HG03064 (cell line): ENCODE measurements at regions not wholly inside any gene's neighbourhood (a gene's known extent, or its start where the extent isn't known, plus 50 kb on each side); places are given as distances from the start of the nearest gene placed in this dataset.
"Not testable (repeated sequence)": the region's sequence is repeated elsewhere in the genome, so short reads cannot be mapped to it uniquely, and the experiment has no call there.

ENCODE experiments used
- ATAC-seq: cut with Tn5 transposase; IDR thresholded peaks from one replicate; pipeline ENCODE4 v1.9.1; 2021; ENCODE audit warnings: low read depth; ENCODE audit not compliant: unreplicated experiment

DNA sequence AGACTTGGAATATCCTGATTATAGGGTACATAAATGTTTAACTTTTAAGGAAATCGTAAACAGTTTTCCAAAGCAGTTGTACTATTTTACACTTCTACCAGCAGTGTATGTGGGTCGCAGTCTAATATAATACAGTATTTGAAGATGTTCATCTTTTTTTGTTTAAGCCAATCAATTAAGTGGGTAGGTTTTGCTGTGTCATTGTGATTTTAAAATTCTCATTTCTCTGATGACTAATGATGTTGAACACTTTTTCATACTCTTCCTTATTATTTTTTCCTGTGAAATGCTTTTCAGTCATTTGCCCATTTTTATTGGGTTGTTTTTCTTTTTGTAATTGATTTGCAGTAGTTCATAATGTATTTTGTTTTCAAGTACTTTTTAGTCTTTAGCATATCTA is 2689.7 kb downstream of the PCDH9 start:
- no peak for ATAC-seq

GRCh38 chr13:64538711-64539110 is 2691.4 kb downstream of the PCDH9 start:
- no peak for ATAC-seq

GRCh38 chr13:64534302-64534701 is 2695.8 kb downstream of the PCDH9 start:
- ATAC-seq, result no peak

GRCh38 chr13:64531400-64531799 is 2698.7 kb downstream of the PCDH9 start:
- no peak for ATAC-seq

- ATAC-seq, result no peak
These were observed 2700.2 kb downstream of the PCDH9 start for GRCh38 chr13:64529874-64530485.

DNA sequence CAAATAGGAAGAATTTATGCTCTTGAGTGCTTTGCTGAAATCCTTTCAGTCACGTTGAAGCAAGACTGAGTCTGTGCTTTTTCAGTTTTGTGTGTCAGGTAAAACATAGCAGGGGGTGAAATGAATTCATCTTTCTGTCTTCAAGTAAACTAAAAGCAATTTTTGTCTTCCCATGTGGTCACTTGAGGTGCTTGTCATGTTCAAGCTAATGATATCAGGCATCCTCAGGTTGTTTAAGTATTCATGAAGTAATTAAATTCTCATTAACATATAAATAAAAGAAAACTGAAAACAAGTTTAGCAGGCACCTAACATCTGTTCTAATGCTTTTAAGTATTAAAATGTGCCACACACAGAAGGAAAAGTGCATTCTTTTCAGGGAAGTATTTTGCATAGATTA is 2701.3 kb downstream of the PCDH9 start:
- no peak for ATAC-seq

DNA sequence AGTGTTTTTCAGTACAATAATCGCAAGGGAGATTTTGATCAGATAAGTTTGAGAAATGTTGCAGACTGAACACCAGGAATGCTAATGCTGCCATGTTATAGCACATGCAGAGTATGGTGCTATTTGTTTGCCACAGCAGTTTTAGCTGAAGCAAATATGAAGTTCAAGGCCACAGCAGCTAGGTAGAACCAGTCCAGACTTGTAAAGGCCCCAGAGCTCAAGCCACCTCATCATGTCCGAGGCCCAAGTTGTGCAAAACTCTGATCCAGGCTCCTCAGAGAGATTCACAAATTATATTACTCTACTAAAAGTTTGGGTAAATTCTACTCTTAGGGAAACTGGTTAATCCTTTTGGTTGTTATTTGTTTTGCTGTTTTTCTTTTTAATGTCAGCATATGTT is 2702.6 kb downstream of the PCDH9 start:
- ATAC-seq, result no peak

- ATAC-seq, result no peak
These were observed 2704.4 kb downstream of the PCDH9 start for GRCh38 chr13:64525687-64526086.

GRCh38 chr13:64510747-64511146 is 2719.4 kb downstream of the PCDH9 start:
- ATAC-seq, result no peak

DNA sequence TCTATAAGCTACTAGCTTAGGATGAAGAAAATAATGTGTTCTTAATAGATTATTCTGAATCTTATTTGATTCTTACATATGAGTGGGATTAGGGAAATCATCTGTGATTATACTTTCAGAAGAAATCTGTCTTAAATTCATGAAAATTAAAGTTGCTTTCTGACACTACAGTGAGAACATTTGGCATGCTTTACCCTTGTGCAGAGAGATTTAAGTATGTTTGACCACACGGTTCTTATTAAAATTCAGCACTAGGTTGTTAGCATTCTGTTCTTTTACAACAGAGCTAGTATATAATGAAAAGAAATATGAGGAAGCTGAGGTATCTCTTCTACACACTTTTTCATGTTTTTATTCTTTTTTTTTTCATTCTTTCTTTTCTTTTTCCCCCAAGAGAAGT is 2723.9 kb downstream of the PCDH9 start:
- ATAC-seq, result no peak

DNA sequence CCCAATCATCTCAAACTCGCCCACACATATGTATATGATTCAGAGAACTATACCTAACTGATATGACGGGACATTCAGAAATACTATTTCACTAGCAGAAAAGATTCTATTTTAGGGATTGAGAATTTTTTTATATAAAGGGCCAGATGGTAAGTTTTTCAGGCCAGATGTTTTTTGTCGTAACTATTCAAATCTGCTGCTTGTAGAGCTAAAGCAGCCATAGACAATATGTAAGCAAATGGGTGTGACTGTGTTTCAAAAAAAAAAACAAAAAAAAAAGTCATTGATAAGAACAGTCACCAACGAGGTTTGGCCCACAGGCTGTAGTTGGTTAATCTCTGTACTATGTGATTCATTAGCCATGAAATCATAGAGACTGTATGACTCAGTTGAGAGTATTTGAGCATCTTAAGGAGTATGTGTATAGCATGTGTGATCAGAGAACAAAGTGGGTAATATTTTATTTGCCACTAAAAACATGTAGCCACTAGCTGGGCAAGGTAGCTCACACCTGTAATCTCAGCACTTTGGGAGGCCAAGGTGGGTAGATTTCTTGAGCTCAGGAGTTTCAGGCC is 2724.7 kb downstream of the PCDH9 start:
- no peak for ATAC-seq

- no peak for ATAC-seq
These were observed 2741.4 kb downstream of the PCDH9 start for GRCh38 chr13:64488731-64489130.

GRCh38 chr13:64482373-64482772 is 2747.8 kb downstream of the PCDH9 start:
- ATAC-seq, result no peak

DNA sequence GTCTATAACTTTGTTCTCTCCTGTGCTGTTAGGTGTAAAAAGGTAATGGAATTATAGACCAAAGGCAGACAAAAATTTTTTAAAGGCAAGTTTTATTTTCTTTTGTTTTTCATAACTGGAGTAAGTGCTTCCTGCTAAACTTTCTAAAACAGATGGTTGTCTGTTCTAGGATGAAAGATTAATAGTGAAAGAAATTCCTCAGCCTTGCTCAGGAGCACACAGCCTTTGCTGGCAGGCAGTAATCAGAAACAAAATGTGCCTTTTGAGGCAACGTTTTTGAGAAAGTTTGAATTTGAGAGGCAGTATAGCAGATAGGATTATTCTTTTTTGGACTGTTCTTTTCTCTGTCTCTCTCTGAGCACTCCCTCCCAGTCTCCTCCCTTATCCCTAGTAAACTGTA is 2749.5 kb downstream of the PCDH9 start:
- ATAC-seq, result no peak

DNA sequence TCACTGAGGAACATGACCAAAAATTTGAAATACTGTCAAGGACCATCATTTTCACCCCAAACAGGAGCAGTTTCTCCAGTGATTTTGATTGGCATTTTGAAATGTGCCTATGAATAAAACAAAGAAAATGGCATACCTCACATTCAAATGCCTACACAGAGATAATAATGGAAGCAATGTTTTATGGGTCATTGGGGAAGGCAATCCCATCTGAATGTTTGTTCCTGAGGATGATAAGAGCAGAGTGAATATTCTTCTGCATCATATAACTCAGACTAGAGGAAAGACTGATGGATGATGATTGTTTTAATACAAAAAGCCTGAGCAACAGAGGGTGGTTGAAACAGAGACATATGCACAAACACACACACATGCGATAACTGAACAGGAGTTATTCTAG is 2749.9 kb downstream of the PCDH9 start:
- no peak for ATAC-seq

DNA sequence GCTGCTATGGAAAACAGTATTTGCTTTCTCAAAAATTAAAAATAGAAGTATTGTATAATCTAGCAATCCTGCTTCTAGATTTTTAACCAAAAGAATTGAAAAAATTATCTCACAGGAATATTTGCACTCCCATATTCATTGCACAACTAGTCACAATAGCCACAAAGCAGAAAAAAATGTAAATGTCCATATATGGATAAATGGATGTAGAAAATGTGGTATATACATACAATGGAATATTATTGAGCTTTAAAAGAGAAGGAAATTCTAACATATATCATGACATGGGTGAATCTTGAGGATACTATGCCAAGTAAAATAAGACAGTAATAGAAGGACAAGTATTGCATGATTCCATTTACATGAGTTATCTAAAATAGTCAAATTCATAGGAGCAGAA is 2753.0 kb downstream of the PCDH9 start:
- no peak for ATAC-seq

DNA sequence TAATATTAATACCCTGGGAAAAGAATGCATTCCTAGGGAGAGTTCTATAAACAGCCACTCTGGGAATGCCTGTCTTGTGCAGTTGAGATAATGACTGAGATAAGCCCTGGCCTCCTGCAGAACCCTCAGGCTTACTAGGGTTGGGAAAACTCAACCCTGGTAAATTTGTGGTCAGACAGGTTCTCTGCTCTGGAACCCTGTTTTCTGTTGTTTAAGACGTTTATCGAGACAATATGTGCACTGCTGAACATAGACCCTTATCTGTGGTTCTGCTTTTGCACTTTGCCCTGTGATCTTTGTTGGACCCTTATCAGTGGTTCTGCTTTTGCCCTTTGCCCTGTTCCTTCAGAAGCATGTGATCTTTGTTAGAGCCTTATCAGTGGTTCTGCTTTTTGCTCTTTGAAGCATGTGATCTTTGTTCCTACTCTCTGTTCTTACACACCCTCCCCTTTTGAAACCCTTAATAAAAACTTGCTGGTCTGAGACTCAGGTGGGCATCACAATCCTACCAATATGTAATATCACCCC is 2754.0 kb downstream of the PCDH9 start:
- ATAC-seq, result not testable (repeated sequence)

GRCh38 chr13:64471916-64472315 is 2758.2 kb downstream of the PCDH9 start:
- ATAC-seq, result no peak

DNA sequence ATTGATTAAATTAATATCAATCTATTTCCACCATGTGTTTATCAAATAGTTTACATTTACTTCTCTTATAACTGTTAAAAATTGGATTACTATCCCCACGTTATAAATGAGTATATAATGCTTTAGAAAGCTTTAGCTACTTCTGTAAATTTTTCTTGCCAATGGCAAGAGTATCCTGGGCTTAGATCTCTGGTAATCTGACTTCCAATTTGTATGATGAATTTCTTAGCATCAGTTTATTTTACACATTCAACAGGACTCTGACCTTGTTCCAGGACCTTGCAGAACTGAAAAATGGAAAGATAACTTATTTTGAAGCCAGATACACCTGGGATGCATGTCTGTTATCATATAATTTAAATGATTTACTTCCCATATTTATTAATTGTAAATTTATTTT is 2759.4 kb downstream of the PCDH9 start:
- ATAC-seq, result no peak

DNA sequence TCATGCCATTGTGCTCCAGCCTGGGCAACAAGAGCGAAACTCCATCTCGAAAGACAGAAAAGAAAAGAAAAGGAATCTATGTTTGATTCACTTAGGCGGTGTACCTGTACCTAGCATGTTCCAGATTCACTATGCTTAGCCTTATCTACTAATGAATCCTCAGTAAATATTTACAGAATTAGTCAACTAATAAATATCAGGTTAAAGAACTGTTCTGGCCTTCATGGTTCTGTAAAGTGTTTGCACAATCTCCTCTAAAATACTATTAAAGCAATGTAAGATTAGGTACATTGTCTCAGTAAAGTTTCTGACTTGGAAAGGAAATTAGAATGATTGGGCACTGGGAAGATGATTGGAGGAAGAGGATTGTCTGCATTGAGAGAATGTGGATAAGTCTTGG is 2770.4 kb downstream of the PCDH9 start:
- ATAC-seq, result no peak

GRCh38 chr13:64457976-64458375 is 2772.2 kb downstream of the PCDH9 start:
- ATAC-seq, result no peak

DNA sequence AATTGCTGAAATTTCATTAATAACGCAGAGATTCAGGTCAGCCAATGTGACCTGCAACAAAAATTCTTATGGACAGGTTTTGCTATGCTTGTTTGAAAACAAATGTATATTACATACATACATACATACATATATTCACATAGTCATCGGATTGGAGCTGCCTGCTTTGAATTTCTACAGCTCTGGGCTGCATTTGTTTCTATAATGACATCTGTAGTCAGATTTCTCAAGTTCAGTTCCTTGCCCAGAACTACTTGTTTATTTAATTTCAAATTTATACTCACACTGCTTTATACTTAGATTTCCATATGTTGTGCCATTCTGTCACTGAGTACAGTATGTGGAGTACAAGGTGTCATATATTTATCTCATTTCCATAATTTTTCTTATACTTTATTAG is 2775.0 kb downstream of the PCDH9 start:
- ATAC-seq, result no peak

GRCh38 chr13:64453831-64454230 is 2776.3 kb downstream of the PCDH9 start:
- ATAC-seq, result no peak
